Hepatocyte (in vitro differentiated cells): ENCODE measurements at regions not wholly inside any gene's neighbourhood (a gene's known extent, or its start where the extent isn't known, plus 50 kb on each side); places are given as distances from the start of the nearest gene placed in this dataset.

Source experiments
- EZH2 ChIP-seq: fragments of 200-600 bp; sonication (generic); IDR thresholded peaks from 2 replicates; pipeline ENCODE4 v1.6.1; 2016; ENCODE audit warnings: antibody characterized with exemption, mild to moderate bottlenecking, borderline replicate concordance
- EZH2phosphoT487 ChIP-seq: fragments of 200-600 bp; sonication (generic); IDR thresholded peaks from one replicate; pipeline ENCODE4 v1.6.1; 2018; ENCODE audit warnings: antibody characterized with exemption, mild to moderate bottlenecking, low read depth, moderate library complexity; ENCODE audit not compliant: unreplicated experiment, severe bottlenecking
- TF ChIP-seq, protein P1 (sequence below): fragments of 200-600 bp; sonication (generic); IDR thresholded peaks from 2 replicates; pipeline ENCODE4 v1.5.1; 2016; ENCODE audit warnings: antibody characterized with exemption, mild to moderate bottlenecking; ENCODE audit not compliant: poor library complexity

DNA sequence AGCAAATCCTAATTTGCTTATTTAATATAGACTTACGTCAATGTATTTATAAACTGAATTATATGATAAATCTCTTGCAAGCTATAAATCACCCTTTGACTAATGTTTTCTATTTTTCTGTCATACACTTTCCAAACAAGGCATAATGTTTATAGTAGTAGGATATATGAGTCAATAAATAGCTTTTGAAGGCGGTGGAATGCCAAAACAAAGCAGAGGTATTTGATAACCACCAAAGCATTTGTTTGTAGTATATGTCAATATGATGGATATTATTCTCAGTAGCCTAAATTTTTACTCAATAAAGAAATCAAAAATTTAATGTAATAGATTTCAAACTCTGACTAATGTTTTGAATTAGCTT is 1354.6 kb downstream of the HACE1 start:
- TF ChIP-seq, protein P1, sequence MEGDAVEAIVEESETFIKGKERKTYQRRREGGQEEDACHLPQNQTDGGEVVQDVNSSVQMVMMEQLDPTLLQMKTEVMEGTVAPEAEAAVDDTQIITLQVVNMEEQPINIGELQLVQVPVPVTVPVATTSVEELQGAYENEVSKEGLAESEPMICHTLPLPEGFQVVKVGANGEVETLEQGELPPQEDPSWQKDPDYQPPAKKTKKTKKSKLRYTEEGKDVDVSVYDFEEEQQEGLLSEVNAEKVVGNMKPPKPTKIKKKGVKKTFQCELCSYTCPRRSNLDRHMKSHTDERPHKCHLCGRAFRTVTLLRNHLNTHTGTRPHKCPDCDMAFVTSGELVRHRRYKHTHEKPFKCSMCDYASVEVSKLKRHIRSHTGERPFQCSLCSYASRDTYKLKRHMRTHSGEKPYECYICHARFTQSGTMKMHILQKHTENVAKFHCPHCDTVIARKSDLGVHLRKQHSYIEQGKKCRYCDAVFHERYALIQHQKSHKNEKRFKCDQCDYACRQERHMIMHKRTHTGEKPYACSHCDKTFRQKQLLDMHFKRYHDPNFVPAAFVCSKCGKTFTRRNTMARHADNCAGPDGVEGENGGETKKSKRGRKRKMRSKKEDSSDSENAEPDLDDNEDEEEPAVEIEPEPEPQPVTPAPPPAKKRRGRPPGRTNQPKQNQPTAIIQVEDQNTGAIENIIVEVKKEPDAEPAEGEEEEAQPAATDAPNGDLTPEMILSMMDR, result no peak
- no peak for TF ChIP-seq EZH2
- TF ChIP-seq EZH2phosphoT487, result no peak
